HG03469 (cell line): ENCODE measurements at regions not wholly inside any gene's neighbourhood (a gene's known extent, or its start where the extent isn't known, plus 50 kb on each side); places are given as distances from the start of the nearest gene placed in this dataset.

Source experiments
- ATAC-seq: cut with Tn5 transposase; IDR thresholded peaks from one replicate; pipeline ENCODE4 v1.9.1; 2021; ENCODE audit warnings: mild to moderate bottlenecking, moderate library complexity, moderate number of reproducible peaks; ENCODE audit not compliant: unreplicated experiment

GRCh38 chr4:42750091-42750490, 93.2 kb upstream of the ATP8A1 start:
- ATAC-seq, result no peak

- ATAC-seq, result no peak
These were observed 91.1 kb upstream of the ATP8A1 start for GRCh38 chr4:42747971-42748370.

- no peak for ATAC-seq
These were observed 79.8 kb upstream of the ATP8A1 start for GRCh38 chr4:42736527-42737195.

GRCh38 chr4:42733380-42733779, 76.5 kb upstream of the ATP8A1 start:
- ATAC-seq, result no peak

GRCh38 chr4:42732776-42733175, 75.9 kb upstream of the ATP8A1 start:
- ATAC-seq, result no peak

- no peak for ATAC-seq
These were observed 72.8 kb upstream of the ATP8A1 start for GRCh38 chr4:42729505-42730237.

GRCh38 chr4:42724451-42724850, 67.5 kb upstream of the ATP8A1 start:
- no peak for ATAC-seq

GRCh38 chr4:42720533-42720932, 63.6 kb upstream of the ATP8A1 start:
- no peak for ATAC-seq

GRCh38 chr4:42719257-42719656, 62.4 kb upstream of the ATP8A1 start:
- ATAC-seq, result no peak

- ATAC-seq, result no peak
These were observed 61.4 kb upstream of the ATP8A1 start for GRCh38 chr4:42718336-42718735.

GRCh38 chr4:42716996-42717395, 60.1 kb upstream of the ATP8A1 start:
- ATAC-seq, result no peak

- ATAC-seq, result no peak
These were observed 59.0 kb upstream of the ATP8A1 start for GRCh38 chr4:42715807-42716482.

GRCh38 chr4:42713391-42713790, 56.5 kb upstream of the ATP8A1 start:
- no peak for ATAC-seq

GRCh38 chr4:42712854-42713253, 55.9 kb upstream of the ATP8A1 start:
- ATAC-seq, result no peak

- no peak for ATAC-seq
These were observed 54.6 kb upstream of the ATP8A1 start for GRCh38 chr4:42711496-42711895.

GRCh38 chr4:42710761-42711160, 53.9 kb upstream of the ATP8A1 start:
- ATAC-seq, result no peak

GRCh38 chr4:42710329-42710728, 53.4 kb upstream of the ATP8A1 start:
- ATAC-seq, result no peak

GRCh38 chr4:42709392-42710065, 52.6 kb upstream of the ATP8A1 start:
- ATAC-seq, result no peak

GRCh38 chr4:42708625-42709024, 51.7 kb upstream of the ATP8A1 start:
- no peak for ATAC-seq
